Ovary (tissue), 3 donors: ENCODE measurements at regions not wholly inside any gene's neighbourhood (a gene's known extent, or its start where the extent isn't known, plus 50 kb on each side); places are given as distances from the start of the nearest gene placed in this dataset.

ENCODE experiments used
- EP300 ChIP-seq: sonication (generic); formaldehyde crosslinking; IDR thresholded peaks from one replicate; pipeline ENCODE4 v1.6.1; 2017; ENCODE audit warnings: antibody characterized with exemption
- POLR2A ChIP-seq: fragments of 450-650 bp; IDR thresholded peaks from one replicate; pipeline ENCODE4 v1.6.1; 2017; ENCODE audit warnings: antibody characterized with exemption, mild to moderate bottlenecking, moderate library complexity
- TF ChIP-seq, protein P1 (sequence below), 3 donors: fragments of 450-650 bp in 2 of 3; fragments of 200-600 bp in 1 of 3; IDR thresholded peaks; one replicate each; pipeline versions ENCODE4 v1.5.1 to v1.8.0; 2016 to 2022; ENCODE audit warnings: antibody characterized with exemption in 3 of 3, mild to moderate bottlenecking in 1 of 3
- donor health status: DM: no; HTN: no; CAD: no.

- TF ChIP-seq EP300 (no peak), POLR2A (no peak)
- TF ChIP-seq, protein P1, sequence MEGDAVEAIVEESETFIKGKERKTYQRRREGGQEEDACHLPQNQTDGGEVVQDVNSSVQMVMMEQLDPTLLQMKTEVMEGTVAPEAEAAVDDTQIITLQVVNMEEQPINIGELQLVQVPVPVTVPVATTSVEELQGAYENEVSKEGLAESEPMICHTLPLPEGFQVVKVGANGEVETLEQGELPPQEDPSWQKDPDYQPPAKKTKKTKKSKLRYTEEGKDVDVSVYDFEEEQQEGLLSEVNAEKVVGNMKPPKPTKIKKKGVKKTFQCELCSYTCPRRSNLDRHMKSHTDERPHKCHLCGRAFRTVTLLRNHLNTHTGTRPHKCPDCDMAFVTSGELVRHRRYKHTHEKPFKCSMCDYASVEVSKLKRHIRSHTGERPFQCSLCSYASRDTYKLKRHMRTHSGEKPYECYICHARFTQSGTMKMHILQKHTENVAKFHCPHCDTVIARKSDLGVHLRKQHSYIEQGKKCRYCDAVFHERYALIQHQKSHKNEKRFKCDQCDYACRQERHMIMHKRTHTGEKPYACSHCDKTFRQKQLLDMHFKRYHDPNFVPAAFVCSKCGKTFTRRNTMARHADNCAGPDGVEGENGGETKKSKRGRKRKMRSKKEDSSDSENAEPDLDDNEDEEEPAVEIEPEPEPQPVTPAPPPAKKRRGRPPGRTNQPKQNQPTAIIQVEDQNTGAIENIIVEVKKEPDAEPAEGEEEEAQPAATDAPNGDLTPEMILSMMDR (IDR thresholded peaks at IDR 0.05): no peak
Observed at GRCh38 chr11:115884800-115885534, 380.8 kb upstream of the CADM1 start.
